K562 (cell line): ENCODE measurements at regions not wholly inside any gene's neighbourhood (a gene's known extent, or its start where the extent isn't known, plus 50 kb on each side); places are given as distances from the start of the nearest gene placed in this dataset.

ENCODE experiments used
- ATAC-seq: fragments of 200-7000 bp; cut with Tn5 transposase; 3 replicates; pipeline ENCODE4 v1.9.1; 2020; ENCODE audit warnings: moderate library complexity
- BruUV-seq: library from RNA; stranded (reverse); fragments of 400-500 nt; replicated peaks from 2 replicates; lab custom pipeline; 2021; lab: Mats Ljungman, UMichigan
- CTCF ChIA-PET: fragments of 300-600 bp; formaldehyde crosslinking; extraction: SDS; loops from one replicate; lab custom pipeline; 2021; ENCODE audit warnings: low intra/inter-chr PET ratio; lab: Yijun Ruan, JAX
- POLR2A ChIA-PET: fragments of 300-600, 350-650 bp; sonication (Branson Sonifier 250); formaldehyde crosslinking; extraction: SDS; loops from one replicate; lab custom pipeline; 2021; ENCODE audit warnings: antibody characterized with exemption, inconsistent platforms; lab: Yijun Ruan, JAX
- DNase-seq, 4 experiments: peaks; one replicate each; pipeline versions ENCODE4 v3.0.0 to v3.0.0-alpha.2; 2011 to 2018; ENCODE audit warnings: low spot score in 3 of 4, mixed read lengths in 3 of 4; ENCODE audit errors: extremely low read depth in 1 of 4
- FAIRE-seq: peaks from 2 replicates; lab custom pipeline; 2011; peaks lifted over from hg19 to GRCh38; lab: Jason Lieb, UNC
- H2AFZ ChIP-seq: 2 replicates; pipeline ENCODE4 v1.6.0; 2011; ENCODE audit warnings: low read depth, low read length, control low read depth, inconsistent platforms
- H3K27ac ChIP-seq: fragments of 200-600 bp; 3 replicates; pipeline ENCODE4 v1.8.0; 2011; ENCODE audit warnings: low read depth, mild to moderate bottlenecking, control low read depth, inconsistent platforms, low read length, moderate library complexity, mixed read lengths; ENCODE audit errors: extremely low read depth
- H3K27me3 ChIP-seq, 2 experiments: fragments of 300-600 bp in 1 of 2; 2 replicates in 1 of 2; 3 replicates in 1 of 2; pipeline versions ENCODE4 v1.6.0 to v1.8.0; 2011; ENCODE audit warnings: inconsistent platforms in 2 of 2, low read length in 2 of 2, mild to moderate bottlenecking in 1 of 2, mixed read lengths in 1 of 2, moderate library complexity in 1 of 2; ENCODE audit not compliant: control insufficient read depth in 2 of 2, insufficient read depth in 2 of 2
- H3K36me3 ChIP-seq: fragments of 300-600 bp; 3 replicates; pipeline ENCODE4 v1.8.0; 2011; ENCODE audit warnings: mild to moderate bottlenecking, low read length, inconsistent platforms; ENCODE audit not compliant: control insufficient read depth, insufficient read depth
- H3K4me1 ChIP-seq, 2 experiments: fragments of 200-600 bp in 1 of 2; replicated peaks in 1 of 2; 2 replicates in 1 of 2; 3 replicates in 1 of 2; pipeline versions ENCODE4 v1.5.1 to v1.8.0; 2011; ENCODE audit warnings: inconsistent platforms in 2 of 2, low read length in 2 of 2, mild to moderate bottlenecking in 1 of 2, mixed read lengths in 1 of 2, moderate library complexity in 1 of 2; ENCODE audit not compliant: control insufficient read depth in 2 of 2, insufficient read depth in 2 of 2
- H3K4me2 ChIP-seq: 2 replicates; pipeline ENCODE4 v1.6.1; 2011; ENCODE audit warnings: low read length, control low read depth, inconsistent platforms, mixed read lengths; ENCODE audit not compliant: insufficient read depth
- H3K4me3 ChIP-seq: fragments of 200-600 bp; sonication (generic), shearing (Covaris generic); 2 replicates; pipeline ENCODE4 v1.5.1; 2016; ENCODE audit warnings: control low read depth, inconsistent platforms
- H3K79me2 ChIP-seq: fragments of 200-600 bp; 3 replicates; pipeline ENCODE4 v1.8.0; 2011; ENCODE audit warnings: low read length, inconsistent platforms; ENCODE audit not compliant: control insufficient read depth, insufficient read depth
- H3K9ac ChIP-seq, 2 experiments: 2 replicates each; pipeline versions ENCODE4 v1.6.0 to v1.6.1; 2011; ENCODE audit warnings: low read depth in 2 of 2, low read length in 2 of 2, control low read depth in 1 of 2, inconsistent platforms in 1 of 2, mild to moderate bottlenecking in 1 of 2, mixed read lengths in 1 of 2; ENCODE audit not compliant: insufficient read depth in 1 of 2
- H3K9me1 ChIP-seq: one replicate; pipeline ENCODE4 v1.6.0; 2011; ENCODE audit warnings: inconsistent platforms, mild to moderate bottlenecking, low read length, moderate library complexity; ENCODE audit not compliant: control insufficient read depth, insufficient read depth
- H3K9me3 ChIP-seq: replicated peaks from 2 replicates; pipeline ENCODE4 v1.5.1; 2011; ENCODE audit warnings: low read depth, low read length, inconsistent platforms; ENCODE audit not compliant: control insufficient read depth, insufficient read depth
- H4K20me1 ChIP-seq: replicated peaks from 2 replicates; pipeline ENCODE4 v1.6.1; 2011; ENCODE audit warnings: low read length, inconsistent platforms, mixed read lengths; ENCODE audit not compliant: control insufficient read depth, insufficient read depth
- ELF1 ChIP-seq: fragments of 200-800 bp; sonication (Bioruptor generic); IDR thresholded peaks from 2 replicates; pipeline ENCODE4 v1.6.1; 2016; ENCODE audit warnings: missing genetic modification characterization, missing compliant biosample characterization
- GATAD2A ChIP-seq: fragments of 450-650 bp; IDR thresholded peaks from 2 replicates; pipeline ENCODE4 v1.6.1; 2017
- NFYB ChIP-seq: IDR thresholded peaks from 2 replicates; pipeline ENCODE4 v1.6.1; 2011; ENCODE audit warnings: mild to moderate bottlenecking, moderate library complexity; ENCODE audit not compliant: insufficient read length; ENCODE audit errors: extremely low read depth
- SMARCE1 ChIP-seq: fragments of 450-650 bp; IDR thresholded peaks from 2 replicates; pipeline ENCODE4 v1.7.1; 2016; ENCODE audit warnings: mild to moderate bottlenecking
- TBP ChIP-seq: optimal IDR thresholded peaks from 2 replicates; pipeline ENCODE3; 2011; ENCODE audit warnings: low read depth, low read length, improper control_type of control experiment
- XRCC5 ChIP-seq: fragments of 200-400 bp; formaldehyde crosslinking; IDR thresholded peaks from 2 replicates; pipeline ENCODE4 v1.6.1; 2017; ENCODE audit warnings: low read depth, mild to moderate bottlenecking, low read length
- ZNF311 ChIP-seq: fragments of 250-450 bp; sonication (Bioruptor Pico); IDR thresholded peaks from 2 replicates; pipeline ENCODE4 v1.4.0; 2020; ENCODE audit warnings: mild to moderate bottlenecking, moderate library complexity
- WGBS: fragments of 100-300 bp; shearing (Covaris generic); methylation state at CpG from one replicate; pipeline ENCODE4 v1.1.6; 2016; ENCODE audit warnings: low coverage, mixed read lengths; ENCODE audit not compliant: insufficient coverage; ENCODE audit errors: missing lambda C conversion rate; 5-methylcytosine and 5-hydroxymethylcytosine counted together
- in situ Hi-C: fragments of 300-500 bp; cut with MboI; formaldehyde crosslinking; loops from 4 replicates; pipeline ENCODE4 v1.15.0; 2018; ENCODE audit warnings: inconsistent platforms, mixed read lengths
- intact Hi-C: fragments of 100-400 bp; cut with micrococcal nuclease; formaldehyde crosslinking; loops from 2 replicates; pipeline ENCODE4 v1.14.2; 2022
- TF ChIP-seq, protein P1 (sequence below): fragments of 450-650 bp; formaldehyde crosslinking; IDR thresholded peaks from 2 replicates; pipeline ENCODE4 v1.4.0; 2020; ENCODE audit warnings: mild to moderate bottlenecking, moderate library complexity
- TF ChIP-seq, protein P2 (sequence below): sonication (generic); formaldehyde crosslinking; IDR thresholded peaks from 2 replicates; pipeline ENCODE4 v1.8.1; 2023; ENCODE audit warnings: mild to moderate bottlenecking, missing genetic modification reagents
- TF ChIP-seq, protein P3 (sequence below): fragments of 450-650 bp; IDR thresholded peaks from 2 replicates; pipeline ENCODE4 v1.7.0; 2016; ENCODE audit warnings: borderline replicate concordance

DNA sequence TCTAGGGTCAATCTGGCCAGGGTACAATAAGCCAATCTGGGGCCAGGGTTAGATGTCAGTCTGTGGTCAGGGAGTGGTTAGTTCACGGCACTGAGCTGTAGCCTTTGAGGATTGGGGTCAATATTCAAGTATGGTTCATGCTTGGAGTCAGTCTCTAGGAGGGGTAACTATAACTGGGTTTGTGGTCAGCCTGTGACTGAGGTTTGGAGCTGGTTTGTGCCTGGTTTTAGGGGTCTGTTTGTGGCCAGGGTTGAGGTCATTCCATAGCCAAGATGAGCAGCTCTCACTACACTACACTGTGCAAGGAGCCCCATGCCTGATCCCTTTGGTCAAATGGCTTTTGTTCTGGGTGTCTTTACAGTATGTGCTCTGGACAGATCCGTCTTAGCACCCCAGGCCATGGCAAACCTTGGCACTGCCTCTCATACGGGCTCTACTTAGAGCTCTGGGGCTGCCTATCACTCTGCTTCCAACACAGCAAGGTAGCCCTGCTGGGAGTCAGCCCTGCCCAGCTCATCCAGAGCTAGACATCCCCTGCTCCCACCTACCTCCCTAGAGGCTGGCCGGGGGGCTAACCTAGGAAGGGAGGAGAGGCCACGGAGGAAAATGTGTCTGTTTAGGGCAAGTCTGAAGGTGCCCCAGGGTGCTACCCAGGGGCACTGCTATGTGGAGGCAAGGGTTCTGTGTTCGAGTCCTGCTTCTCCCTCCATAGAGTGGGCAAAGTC is 63.3 kb upstream of the CORO2B start:
- H3K9ac ChIP-seq, result no peak overlapping the region
- in situ Hi-C loops, result no loop called here
- intact Hi-C loops, result no loop called here
- H3K4me1 ChIP-seq, result no peaks in the 10 kb centered on the region
- 0% methylated on average over 6 of the region's 6 CpGs for WGBS
- CTCF ChIA-PET, result no interaction called here
- H3K4me3 ChIP-seq, result no peak overlapping the region
- DNase-seq (no peak), ATAC-seq (no peak), FAIRE-seq (no peak)
- H3K36me3 ChIP-seq, result no peaks in the 10 kb centered on the region
- POLR2A ChIA-PET, result interaction anchor here (1.3 kb wide), 1 partner anchor 11 kb away, joined by 4 read pairs; no protein-coding TSS in a partner anchor
- no peak overlapping the region for H3K27ac ChIP-seq
- TF ChIP-seq GATAD2A (no peak), XRCC5 (no peak), NFYB (no peak), TBP (no peak), ZNF311 (CRISPR knock-in tag) (no peak), SMARCE1 (no peak), ELF1 (tag) (no peak)
- TF ChIP-seq, protein P1, sequence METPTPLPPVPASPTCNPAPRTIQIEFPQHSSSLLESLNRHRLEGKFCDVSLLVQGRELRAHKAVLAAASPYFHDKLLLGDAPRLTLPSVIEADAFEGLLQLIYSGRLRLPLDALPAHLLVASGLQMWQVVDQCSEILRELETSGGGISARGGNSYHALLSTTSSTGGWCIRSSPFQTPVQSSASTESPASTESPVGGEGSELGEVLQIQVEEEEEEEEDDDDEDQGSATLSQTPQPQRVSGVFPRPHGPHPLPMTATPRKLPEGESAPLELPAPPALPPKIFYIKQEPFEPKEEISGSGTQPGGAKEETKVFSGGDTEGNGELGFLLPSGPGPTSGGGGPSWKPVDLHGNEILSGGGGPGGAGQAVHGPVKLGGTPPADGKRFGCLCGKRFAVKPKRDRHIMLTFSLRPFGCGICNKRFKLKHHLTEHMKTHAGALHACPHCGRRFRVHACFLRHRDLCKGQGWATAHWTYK (CRISPR knock-in tag), result no peak
- TF ChIP-seq, protein P2, sequence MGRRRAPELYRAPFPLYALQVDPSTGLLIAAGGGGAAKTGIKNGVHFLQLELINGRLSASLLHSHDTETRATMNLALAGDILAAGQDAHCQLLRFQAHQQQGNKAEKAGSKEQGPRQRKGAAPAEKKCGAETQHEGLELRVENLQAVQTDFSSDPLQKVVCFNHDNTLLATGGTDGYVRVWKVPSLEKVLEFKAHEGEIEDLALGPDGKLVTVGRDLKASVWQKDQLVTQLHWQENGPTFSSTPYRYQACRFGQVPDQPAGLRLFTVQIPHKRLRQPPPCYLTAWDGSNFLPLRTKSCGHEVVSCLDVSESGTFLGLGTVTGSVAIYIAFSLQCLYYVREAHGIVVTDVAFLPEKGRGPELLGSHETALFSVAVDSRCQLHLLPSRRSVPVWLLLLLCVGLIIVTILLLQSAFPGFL (CRISPR knock-in tag), result no peak
- TF ChIP-seq, protein P3, sequence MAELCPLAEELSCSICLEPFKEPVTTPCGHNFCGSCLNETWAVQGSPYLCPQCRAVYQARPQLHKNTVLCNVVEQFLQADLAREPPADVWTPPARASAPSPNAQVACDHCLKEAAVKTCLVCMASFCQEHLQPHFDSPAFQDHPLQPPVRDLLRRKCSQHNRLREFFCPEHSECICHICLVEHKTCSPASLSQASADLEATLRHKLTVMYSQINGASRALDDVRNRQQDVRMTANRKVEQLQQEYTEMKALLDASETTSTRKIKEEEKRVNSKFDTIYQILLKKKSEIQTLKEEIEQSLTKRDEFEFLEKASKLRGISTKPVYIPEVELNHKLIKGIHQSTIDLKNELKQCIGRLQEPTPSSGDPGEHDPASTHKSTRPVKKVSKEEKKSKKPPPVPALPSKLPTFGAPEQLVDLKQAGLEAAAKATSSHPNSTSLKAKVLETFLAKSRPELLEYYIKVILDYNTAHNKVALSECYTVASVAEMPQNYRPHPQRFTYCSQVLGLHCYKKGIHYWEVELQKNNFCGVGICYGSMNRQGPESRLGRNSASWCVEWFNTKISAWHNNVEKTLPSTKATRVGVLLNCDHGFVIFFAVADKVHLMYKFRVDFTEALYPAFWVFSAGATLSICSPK, result no peak
- H3K27me3 ChIP-seq, result peaks cover 3 to 18% of the 10 kb centered on the region in 2 experiments; a peak in 2 of 5 replicates
- no peaks in the 10 kb centered on the region for H3K9me1 ChIP-seq
- H3K79me2 ChIP-seq, result no peaks in the 10 kb centered on the region
- BruUV-seq, result no TSS peak
- H4K20me1 ChIP-seq, result no peaks in the 10 kb centered on the region
- H3K9me3 ChIP-seq, result no peaks in the 10 kb centered on the region
- no peak overlapping the region for H2AFZ ChIP-seq
- H3K4me2 ChIP-seq, result no peak overlapping the region
